HG02759 (cell line): ENCODE measurements at regions not wholly inside any gene's neighbourhood (a gene's known extent, or its start where the extent isn't known, plus 50 kb on each side); places are given as distances from the start of the nearest gene placed in this dataset.

ENCODE experiments used
- ATAC-seq: cut with Tn5 transposase; IDR thresholded peaks from one replicate; pipeline ENCODE4 v1.9.1; 2021; ENCODE audit warnings: mild to moderate bottlenecking, moderate library complexity; ENCODE audit not compliant: unreplicated experiment

DNA sequence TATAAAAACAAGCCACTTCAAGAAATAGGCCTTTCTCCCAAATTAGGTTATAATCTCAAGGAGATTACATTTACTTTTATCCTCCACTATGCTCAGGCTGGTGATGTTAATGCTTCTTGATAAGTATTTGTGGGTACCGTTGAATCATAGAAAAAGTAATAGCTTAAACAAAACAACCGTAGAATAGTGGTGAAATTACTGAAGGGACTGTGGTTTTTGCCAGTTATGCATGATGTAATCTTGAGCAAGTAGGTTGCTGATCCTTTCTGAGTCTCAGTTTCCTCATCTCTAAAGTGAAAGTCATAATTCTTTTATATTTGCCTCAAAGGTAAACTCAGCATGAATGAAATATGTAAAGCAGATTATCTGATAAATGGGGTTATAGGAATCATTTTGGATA is 187.3 kb upstream of the JAG1 start:
- no peak for ATAC-seq

- no peak for ATAC-seq
Measured at GRCh38 chr20:10861619-10862018, 187.8 kb upstream of the JAG1 start.

GRCh38 chr20:10863337-10864060 is 189.7 kb upstream of the JAG1 start:
- ATAC-seq = no peak

DNA sequence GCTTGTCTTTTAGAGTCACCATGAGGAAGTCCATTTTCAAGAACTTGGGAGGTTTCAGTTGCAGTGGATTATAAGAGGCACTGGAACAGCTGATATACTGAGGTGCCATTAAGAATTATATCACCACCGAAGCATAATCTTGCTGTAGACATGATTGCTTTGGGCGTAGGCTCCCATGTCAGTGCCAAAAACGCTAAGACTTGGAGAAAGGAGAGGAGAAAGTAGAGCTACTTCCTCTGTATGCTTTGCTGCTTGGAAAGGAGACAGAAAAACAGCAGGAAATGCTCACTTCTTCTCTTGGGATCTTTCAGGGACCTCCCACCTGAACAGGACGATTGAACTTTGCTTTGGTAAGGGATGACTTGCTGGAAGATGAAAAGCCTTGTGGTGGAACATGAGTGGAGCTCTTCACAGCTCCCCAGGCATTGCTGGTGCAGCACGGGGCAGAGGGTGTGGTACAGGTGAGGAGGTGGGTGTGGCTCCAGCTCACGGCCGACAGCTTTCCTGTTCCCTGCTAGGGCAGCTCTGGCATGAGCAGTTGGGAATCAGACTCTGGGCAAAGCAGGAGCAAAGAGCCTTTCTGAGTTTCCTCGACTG is 190.4 kb upstream of the JAG1 start:
- ATAC-seq = no peak

GRCh38 chr20:10868299-10868698 is 194.5 kb upstream of the JAG1 start:
- ATAC-seq = no peak

GRCh38 chr20:10873026-10873425 is 199.2 kb upstream of the JAG1 start:
- no peak for ATAC-seq

DNA sequence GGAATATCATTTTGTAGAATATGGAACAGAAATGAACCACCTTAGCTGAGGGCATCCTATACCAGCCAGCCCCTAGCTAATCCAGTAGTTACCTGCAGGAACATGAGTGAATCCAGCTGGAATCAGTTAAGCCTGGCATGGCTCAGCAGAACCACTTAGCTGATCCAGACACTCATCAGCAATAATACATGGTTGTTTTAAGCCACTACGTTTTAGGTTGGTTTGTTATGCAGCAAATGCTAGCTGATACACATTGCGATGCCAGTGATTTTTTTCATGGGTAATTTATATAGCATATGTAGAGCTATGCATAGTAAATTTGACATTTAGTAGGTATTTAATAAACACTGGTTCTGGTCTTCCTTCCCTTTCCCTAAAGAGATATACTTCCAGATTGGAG is 201.9 kb upstream of the JAG1 start:
- no peak for ATAC-seq

DNA sequence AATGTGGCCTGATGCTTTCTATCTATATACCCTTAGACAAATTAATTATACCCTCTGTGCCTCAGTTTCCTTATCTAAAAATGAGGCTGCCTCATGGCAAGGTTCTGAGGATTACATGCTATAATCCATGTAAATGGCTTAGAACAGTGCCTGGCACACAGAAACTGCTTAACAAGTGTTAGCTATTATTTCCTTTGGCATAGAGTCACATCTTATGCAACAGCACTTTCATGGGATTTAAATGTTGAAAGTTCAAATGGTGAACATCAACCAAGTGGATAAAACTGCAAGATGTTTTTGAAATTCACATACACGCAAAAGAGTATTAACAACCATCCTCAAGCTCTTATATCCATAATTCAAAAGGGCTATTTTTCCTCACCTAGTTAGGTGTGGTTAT is 202.8 kb upstream of the JAG1 start:
- no peak for ATAC-seq

DNA sequence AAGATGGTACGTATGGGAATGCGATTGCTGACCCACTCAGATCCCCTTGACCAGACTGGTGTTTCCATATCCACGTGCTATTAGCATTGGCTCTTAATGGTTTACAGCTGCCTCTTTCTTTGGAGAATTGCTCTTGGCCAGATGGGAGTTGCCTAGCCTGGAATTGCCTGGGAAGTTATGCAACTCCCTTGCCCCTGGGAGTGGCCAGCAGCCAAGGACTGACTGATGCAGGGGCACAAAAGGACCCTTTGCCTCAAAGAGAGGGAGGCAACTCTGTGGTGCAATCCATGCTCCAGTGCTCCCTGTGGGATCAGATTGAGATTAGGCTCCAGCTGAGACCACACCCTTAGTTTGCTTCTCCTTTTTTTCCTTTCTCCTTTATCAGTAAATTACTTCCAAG is 203.5 kb upstream of the JAG1 start:
- ATAC-seq = no peak

GRCh38 chr20:10883166-10883565 is 209.4 kb upstream of the JAG1 start:
- ATAC-seq = no peak

- no peak for ATAC-seq
Measured at GRCh38 chr20:10893321-10893720, 219.5 kb upstream of the JAG1 start.

- no peak for ATAC-seq
Measured at GRCh38 chr20:10897336-10897735, 223.5 kb upstream of the JAG1 start.

DNA sequence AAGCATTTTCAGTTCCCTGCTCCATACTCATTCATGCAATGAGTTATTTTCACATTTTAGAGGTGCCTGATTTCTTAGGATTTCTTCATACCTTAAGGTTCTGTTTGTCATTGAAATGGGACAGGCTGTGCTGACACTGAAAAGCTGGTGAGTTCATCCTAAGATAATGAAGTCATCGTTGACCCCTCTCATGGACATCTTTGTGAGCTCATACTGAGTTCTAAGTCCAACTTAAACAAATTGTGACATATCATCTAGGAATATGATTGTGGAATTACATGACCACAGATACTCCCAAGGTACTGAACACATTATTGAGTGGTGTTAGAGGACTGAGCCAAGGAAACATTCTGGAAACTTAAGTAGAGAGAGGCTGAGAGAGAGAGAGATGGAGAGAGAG is 224.8 kb upstream of the JAG1 start:
- no peak for ATAC-seq

GRCh38 chr20:10902174-10902573 is 228.4 kb upstream of the JAG1 start:
- no peak for ATAC-seq

DNA sequence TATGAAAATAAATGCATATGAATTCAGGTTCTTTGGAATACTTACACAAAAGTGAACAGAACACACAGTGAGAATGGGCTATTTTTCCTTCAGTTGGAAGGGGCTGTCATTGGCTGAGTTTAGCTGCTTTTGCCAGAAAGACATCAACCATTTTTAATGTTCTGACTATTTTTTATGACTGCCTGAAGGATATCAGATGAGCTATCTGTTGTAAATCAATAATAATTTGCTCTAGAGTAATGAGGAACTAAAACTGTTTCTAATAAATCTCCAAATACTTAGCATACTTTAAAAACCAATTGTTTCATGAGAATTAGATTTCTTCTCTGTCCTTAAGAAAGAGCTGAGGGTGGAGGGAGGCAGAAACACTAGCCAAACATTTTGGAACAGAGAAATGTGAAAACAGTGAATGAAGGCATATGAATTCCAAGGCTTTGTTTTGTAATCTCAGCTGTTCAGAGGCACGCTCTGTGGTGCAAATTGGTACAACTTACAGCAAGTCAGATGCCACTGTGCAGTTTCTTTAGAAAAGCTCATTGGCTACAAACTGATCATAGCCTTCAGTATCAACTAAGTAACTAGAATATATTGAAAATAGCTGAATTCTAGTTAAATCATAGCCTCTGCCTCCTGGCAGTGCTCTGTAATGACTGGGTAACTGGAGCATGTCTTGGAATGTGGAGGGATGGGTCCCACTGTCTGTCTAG is 228.9 kb upstream of the JAG1 start:
- no peak for ATAC-seq

- no peak for ATAC-seq
Measured at GRCh38 chr20:10906834-10907233, 233.0 kb upstream of the JAG1 start.

GRCh38 chr20:10909803-10910202 is 236.0 kb upstream of the JAG1 start:
- ATAC-seq = no peak

- no peak for ATAC-seq
Measured at GRCh38 chr20:10910535-10911178, 236.9 kb upstream of the JAG1 start.

DNA sequence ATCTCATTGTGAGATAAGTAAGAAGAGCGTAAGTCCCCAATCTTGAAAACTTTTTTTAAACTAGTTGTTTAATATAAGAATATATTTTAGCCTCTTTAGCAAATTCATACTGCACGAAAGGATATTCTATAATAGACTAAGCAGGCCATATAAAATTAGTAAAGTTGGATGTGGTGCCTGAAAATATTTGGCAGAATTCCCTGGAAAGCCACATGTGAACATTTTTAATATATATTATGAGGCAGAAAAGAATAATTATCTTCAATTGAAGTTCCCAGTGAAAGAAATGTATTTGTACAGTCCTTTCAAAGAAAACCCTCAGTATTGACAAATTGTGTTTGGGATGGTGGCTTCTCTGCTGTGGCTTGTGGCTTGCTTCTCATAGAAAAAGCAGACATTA is 237.5 kb upstream of the JAG1 start:
- ATAC-seq = no peak

GRCh38 chr20:10915815-10916214 is 242.0 kb upstream of the JAG1 start:
- no peak for ATAC-seq

DNA sequence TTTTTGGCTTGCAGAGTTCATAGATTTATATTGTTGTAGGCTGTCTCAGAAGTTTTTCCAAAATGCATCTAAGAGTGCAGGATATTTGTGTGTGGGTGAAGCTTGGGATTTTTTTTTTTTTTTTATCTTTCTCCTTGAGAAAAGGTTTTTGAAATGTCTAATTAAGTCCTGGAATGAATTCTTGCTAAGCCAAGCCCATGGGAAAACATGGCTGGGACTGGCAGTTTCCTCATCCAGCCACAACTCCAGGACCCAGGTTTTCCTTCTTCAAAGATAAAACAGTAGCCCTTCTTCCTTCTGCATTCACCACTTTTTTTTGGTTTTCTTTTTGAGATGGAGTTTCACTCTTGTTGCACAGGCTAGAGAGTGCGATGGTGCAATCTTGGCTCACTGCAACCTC is 242.5 kb upstream of the JAG1 start:
- no peak for ATAC-seq

- ATAC-seq = no peak
Measured at GRCh38 chr20:10917826-10918225, 244.0 kb upstream of the JAG1 start.
